OCI-LY7 (cell line): ENCODE measurements at regions not wholly inside any gene's neighbourhood (a gene's known extent, or its start where the extent isn't known, plus 50 kb on each side); places are given as distances from the start of the nearest gene placed in this dataset.

Experiments
- EZH2phosphoT487 ChIP-seq: fragments of 200-600 bp; sonication (generic); IDR thresholded peaks from 2 replicates; pipeline ENCODE4 v1.6.1; 2018; ENCODE audit warnings: low read depth, borderline replicate concordance, mild to moderate bottlenecking, mixed run types, antibody characterized with exemption, low read length, moderate library complexity, mixed read lengths
- TF ChIP-seq, protein P1 (sequence below): fragments of 200-600 bp; sonication (generic); conservative IDR thresholded peaks from 2 replicates; pipeline ENCODE4 v1.5.1; 2014; ENCODE audit warnings: mild to moderate bottlenecking, antibody characterized with exemption, low read length, moderate library complexity, mixed read lengths

DNA sequence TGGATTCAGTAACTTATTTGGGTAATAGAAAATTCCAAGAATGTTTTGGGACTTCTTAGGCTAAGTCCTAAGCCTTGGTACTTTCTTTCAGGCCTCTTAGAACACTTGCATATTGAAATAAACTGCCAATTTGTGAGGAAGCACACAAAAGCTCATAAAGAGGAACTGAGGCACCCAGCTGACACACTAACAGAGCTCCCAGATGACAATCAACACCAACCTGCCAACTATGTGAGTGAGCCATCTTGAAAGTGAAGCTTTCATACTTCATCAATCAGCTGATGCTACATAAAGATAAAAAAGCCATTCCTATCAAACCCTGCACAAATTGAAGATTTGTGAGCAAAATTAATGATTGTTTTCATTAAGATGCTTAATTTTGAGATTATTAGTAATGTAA lies 832.5 kb upstream of the EPHA7 start:
- TF ChIP-seq, protein P1, sequence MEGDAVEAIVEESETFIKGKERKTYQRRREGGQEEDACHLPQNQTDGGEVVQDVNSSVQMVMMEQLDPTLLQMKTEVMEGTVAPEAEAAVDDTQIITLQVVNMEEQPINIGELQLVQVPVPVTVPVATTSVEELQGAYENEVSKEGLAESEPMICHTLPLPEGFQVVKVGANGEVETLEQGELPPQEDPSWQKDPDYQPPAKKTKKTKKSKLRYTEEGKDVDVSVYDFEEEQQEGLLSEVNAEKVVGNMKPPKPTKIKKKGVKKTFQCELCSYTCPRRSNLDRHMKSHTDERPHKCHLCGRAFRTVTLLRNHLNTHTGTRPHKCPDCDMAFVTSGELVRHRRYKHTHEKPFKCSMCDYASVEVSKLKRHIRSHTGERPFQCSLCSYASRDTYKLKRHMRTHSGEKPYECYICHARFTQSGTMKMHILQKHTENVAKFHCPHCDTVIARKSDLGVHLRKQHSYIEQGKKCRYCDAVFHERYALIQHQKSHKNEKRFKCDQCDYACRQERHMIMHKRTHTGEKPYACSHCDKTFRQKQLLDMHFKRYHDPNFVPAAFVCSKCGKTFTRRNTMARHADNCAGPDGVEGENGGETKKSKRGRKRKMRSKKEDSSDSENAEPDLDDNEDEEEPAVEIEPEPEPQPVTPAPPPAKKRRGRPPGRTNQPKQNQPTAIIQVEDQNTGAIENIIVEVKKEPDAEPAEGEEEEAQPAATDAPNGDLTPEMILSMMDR: no peak
- no peak for TF ChIP-seq EZH2phosphoT487
